NCI-H1092 treated with DMSO at 0.1 percent for 48 hours (cell line): ENCODE measurements at regions not wholly inside any gene's neighbourhood (a gene's known extent, or its start where the extent isn't known, plus 50 kb on each side); places are given as distances from the start of the nearest gene placed in this dataset.
A peak's percentile ranks its signal among the peaks of the same experiment; 100 is the strongest.
"Not testable (repeated sequence)": the region's sequence is repeated elsewhere in the genome, so short reads cannot be mapped to it uniquely, and the experiment has no call there.

ENCODE experiments used
- DNase-seq: peaks from one replicate; lab custom pipeline; 2025; lab: John Stamatoyannopoulos, UW

GRCh38 chr3:132084982-132085381 lies 50.2 kb upstream of the CPNE4 start:
- no peak for DNase-seq

GRCh38 chr3:132087356-132087755 lies 52.5 kb upstream of the CPNE4 start:
- DNase-seq, result no peak

GRCh38 chr3:132088291-132088690 lies 53.5 kb upstream of the CPNE4 start:
- no peak for DNase-seq

GRCh38 chr3:132090921-132091320 lies 56.1 kb upstream of the CPNE4 start:
- no peak for DNase-seq

- DNase-seq, result no peak
Observed at GRCh38 chr3:132116601-132117000, 81.8 kb upstream of the CPNE4 start.

GRCh38 chr3:132117642-132118041 lies 82.8 kb upstream of the CPNE4 start:
- DNase-seq, result no peak

- DNase-seq, result no peak
Observed at GRCh38 chr3:132119531-132119930, 84.7 kb upstream of the CPNE4 start.

GRCh38 chr3:132124096-132124495 lies 89.3 kb upstream of the CPNE4 start:
- no peak for DNase-seq

- DNase-seq, result no peak
Observed at GRCh38 chr3:132124651-132125284, 90.0 kb upstream of the CPNE4 start.

- no peak for DNase-seq
Observed at GRCh38 chr3:132134611-132135010, 99.8 kb upstream of the CPNE4 start.

- DNase-seq, result no peak
Observed at GRCh38 chr3:132135628-132136333, 101.0 kb upstream of the CPNE4 start.

- no peak for DNase-seq
Observed at GRCh38 chr3:132136334-132136716, 101.5 kb upstream of the CPNE4 start.

- not testable (repeated sequence) for DNase-seq
Observed at GRCh38 chr3:132136902-132137301, 102.1 kb upstream of the CPNE4 start.

GRCh38 chr3:132145833-132146232 lies 111.0 kb upstream of the CPNE4 start:
- DNase-seq, result no peak

- no peak for DNase-seq
Observed at GRCh38 chr3:132154619-132155018, 119.8 kb upstream of the CPNE4 start.

GRCh38 chr3:132159145-132159544 lies 124.3 kb upstream of the CPNE4 start:
- no peak for DNase-seq

GRCh38 chr3:132160198-132160597 lies 125.4 kb upstream of the CPNE4 start:
- DNase-seq, result no peak

- no peak for DNase-seq
Observed at GRCh38 chr3:132161608-132162007, 126.8 kb upstream of the CPNE4 start.

GRCh38 chr3:132164469-132165092 lies 129.8 kb upstream of the CPNE4 start:
- no peak for DNase-seq

GRCh38 chr3:132167870-132168269 lies 133.1 kb upstream of the CPNE4 start:
- DNase-seq, result no peak

GRCh38 chr3:132174500-132174899 lies 139.7 kb upstream of the CPNE4 start:
- DNase-seq, result no peak

GRCh38 chr3:132180337-132180791 lies 136.8 kb upstream of the ACP3 start:
- peak; percentile 58 for DNase-seq

- no peak for DNase-seq
Observed at GRCh38 chr3:132183811-132184210, 133.4 kb upstream of the ACP3 start.
